K562 (cell line): ENCODE measurements at regions not wholly inside any gene's neighbourhood (a gene's known extent, or its start where the extent isn't known, plus 50 kb on each side); places are given as distances from the start of the nearest gene placed in this dataset.

ENCODE experiments used
- ATAC-seq: fragments of 200-7000 bp; cut with Tn5 transposase; 3 replicates; pipeline ENCODE4 v1.9.1; 2020; ENCODE audit warnings: moderate library complexity
- BruUV-seq: library from RNA; stranded (reverse); fragments of 400-500 nt; replicated peaks from 2 replicates; lab custom pipeline; 2021; lab: Mats Ljungman, UMichigan
- CTCF ChIA-PET: fragments of 300-600 bp; formaldehyde crosslinking; extraction: SDS; loops from one replicate; lab custom pipeline; 2021; ENCODE audit warnings: low intra/inter-chr PET ratio; lab: Yijun Ruan, JAX
- POLR2A ChIA-PET: fragments of 300-600, 350-650 bp; sonication (Branson Sonifier 250); formaldehyde crosslinking; extraction: SDS; loops from one replicate; lab custom pipeline; 2021; ENCODE audit warnings: antibody characterized with exemption, inconsistent platforms; lab: Yijun Ruan, JAX
- DNase-seq, 4 experiments: peaks; one replicate each; pipeline versions ENCODE4 v3.0.0 to v3.0.0-alpha.2; 2011 to 2018; ENCODE audit warnings: low spot score in 3 of 4, mixed read lengths in 3 of 4; ENCODE audit errors: extremely low read depth in 1 of 4
- FAIRE-seq: peaks from 2 replicates; lab custom pipeline; 2011; peaks lifted over from hg19 to GRCh38; lab: Jason Lieb, UNC
- H2AFZ ChIP-seq: 2 replicates; pipeline ENCODE4 v1.6.0; 2011; ENCODE audit warnings: low read depth, low read length, control low read depth, inconsistent platforms
- H3K27ac ChIP-seq: fragments of 200-600 bp; 3 replicates; pipeline ENCODE4 v1.8.0; 2011; ENCODE audit warnings: low read depth, mild to moderate bottlenecking, control low read depth, inconsistent platforms, low read length, moderate library complexity, mixed read lengths; ENCODE audit errors: extremely low read depth
- H3K27me3 ChIP-seq, 2 experiments: fragments of 300-600 bp in 1 of 2; 2 replicates in 1 of 2; 3 replicates in 1 of 2; pipeline versions ENCODE4 v1.6.0 to v1.8.0; 2011; ENCODE audit warnings: inconsistent platforms in 2 of 2, low read length in 2 of 2, mild to moderate bottlenecking in 1 of 2, mixed read lengths in 1 of 2, moderate library complexity in 1 of 2; ENCODE audit not compliant: control insufficient read depth in 2 of 2, insufficient read depth in 2 of 2
- H3K36me3 ChIP-seq: fragments of 300-600 bp; 3 replicates; pipeline ENCODE4 v1.8.0; 2011; ENCODE audit warnings: mild to moderate bottlenecking, low read length, inconsistent platforms; ENCODE audit not compliant: control insufficient read depth, insufficient read depth
- H3K4me1 ChIP-seq, 2 experiments: fragments of 200-600 bp in 1 of 2; replicated peaks in 1 of 2; 2 replicates in 1 of 2; 3 replicates in 1 of 2; pipeline versions ENCODE4 v1.5.1 to v1.8.0; 2011; ENCODE audit warnings: inconsistent platforms in 2 of 2, low read length in 2 of 2, mild to moderate bottlenecking in 1 of 2, mixed read lengths in 1 of 2, moderate library complexity in 1 of 2; ENCODE audit not compliant: control insufficient read depth in 2 of 2, insufficient read depth in 2 of 2
- H3K4me2 ChIP-seq: 2 replicates; pipeline ENCODE4 v1.6.1; 2011; ENCODE audit warnings: low read length, control low read depth, inconsistent platforms, mixed read lengths; ENCODE audit not compliant: insufficient read depth
- H3K4me3 ChIP-seq: fragments of 200-600 bp; sonication (generic), shearing (Covaris generic); 2 replicates; pipeline ENCODE4 v1.5.1; 2016; ENCODE audit warnings: control low read depth, inconsistent platforms
- H3K79me2 ChIP-seq: fragments of 200-600 bp; 3 replicates; pipeline ENCODE4 v1.8.0; 2011; ENCODE audit warnings: low read length, inconsistent platforms; ENCODE audit not compliant: control insufficient read depth, insufficient read depth
- H3K9ac ChIP-seq, 2 experiments: 2 replicates each; pipeline versions ENCODE4 v1.6.0 to v1.6.1; 2011; ENCODE audit warnings: low read depth in 2 of 2, low read length in 2 of 2, control low read depth in 1 of 2, inconsistent platforms in 1 of 2, mild to moderate bottlenecking in 1 of 2, mixed read lengths in 1 of 2; ENCODE audit not compliant: insufficient read depth in 1 of 2
- H3K9me1 ChIP-seq: one replicate; pipeline ENCODE4 v1.6.0; 2011; ENCODE audit warnings: inconsistent platforms, mild to moderate bottlenecking, low read length, moderate library complexity; ENCODE audit not compliant: control insufficient read depth, insufficient read depth
- H3K9me3 ChIP-seq: replicated peaks from 2 replicates; pipeline ENCODE4 v1.5.1; 2011; ENCODE audit warnings: low read depth, low read length, inconsistent platforms; ENCODE audit not compliant: control insufficient read depth, insufficient read depth
- H4K20me1 ChIP-seq: replicated peaks from 2 replicates; pipeline ENCODE4 v1.6.1; 2011; ENCODE audit warnings: low read length, inconsistent platforms, mixed read lengths; ENCODE audit not compliant: control insufficient read depth, insufficient read depth
- CBX8 ChIP-seq: fragments of 200-600 bp; sonication (generic); IDR thresholded peaks from 2 replicates; pipeline ENCODE4 v1.6.1; 2012; ENCODE audit warnings: borderline replicate concordance, mixed run types, low read depth, mild to moderate bottlenecking, moderate library complexity, mixed read lengths, low read length, control low read depth, inconsistent platforms; ENCODE audit not compliant: poor library complexity, severe bottlenecking; ENCODE audit errors: extremely low read depth
- GTF2A2 ChIP-seq: IDR thresholded peaks from 2 replicates; pipeline ENCODE4 v1.6.1; 2016; ENCODE audit warnings: mild to moderate bottlenecking, missing genetic modification characterization, missing compliant biosample characterization
- IRF9 ChIP-seq: fragments of 450-650 bp; IDR thresholded peaks from 2 replicates; pipeline ENCODE4 v1.6.1; 2016; ENCODE audit warnings: missing biosample characterization, missing genetic modification characterization
- MCM3 ChIP-seq: fragments of 450-650 bp; IDR thresholded peaks from 2 replicates; pipeline ENCODE4 v1.6.1; 2016
- NCOA2 ChIP-seq, 2 experiments: fragments of 450-650 bp; IDR thresholded peaks; 2 replicates each; pipeline ENCODE4 v1.6.1; 2018; ENCODE audit warnings: mild to moderate bottlenecking in 2 of 2, moderate library complexity in 1 of 2; ENCODE audit not compliant: partially characterized antibody in 2 of 2
- PHB ChIP-seq: fragments of 250-450 bp; sonication (Bioruptor Pico); IDR thresholded peaks from 2 replicates; pipeline ENCODE4 v1.5.0; 2021
- RBFOX2 ChIP-seq: fragments of 200-400 bp; formaldehyde crosslinking; IDR thresholded peaks from 2 replicates; pipeline ENCODE4 v1.6.1; 2017; ENCODE audit warnings: low read depth, mild to moderate bottlenecking, low read length, moderate library complexity
- RBM17 ChIP-seq: fragments of 200-400 bp; formaldehyde crosslinking; IDR thresholded peaks from 2 replicates; pipeline ENCODE4 v1.6.1; 2017; ENCODE audit warnings: low read depth, mild to moderate bottlenecking, low read length, borderline replicate concordance
- RBM22 ChIP-seq: fragments of 200-400 bp; formaldehyde crosslinking; IDR thresholded peaks from 2 replicates; pipeline ENCODE4 v1.6.1; 2018; ENCODE audit warnings: low read length, low read depth; ENCODE audit not compliant: poor library complexity, severe bottlenecking
- SLC30A9 ChIP-seq: fragments of 250-450 bp; sonication (Bioruptor Pico); IDR thresholded peaks from 2 replicates; pipeline ENCODE4 v1.8.0; 2022; ENCODE audit warnings: mild to moderate bottlenecking, moderate library complexity
- ZBTB17 ChIP-seq: fragments of 450-650 bp; formaldehyde crosslinking; IDR thresholded peaks from 2 replicates; pipeline ENCODE4 v1.4.0; 2020; ENCODE audit warnings: mild to moderate bottlenecking
- ZFPM2 ChIP-seq: fragments of 250-450 bp; sonication (Bioruptor Pico); IDR thresholded peaks from 2 replicates; pipeline ENCODE4 v1.5.1; 2022; ENCODE audit warnings: mild to moderate bottlenecking
- ZHX1 ChIP-seq: fragments of 150-350 bp; conservative IDR thresholded peaks from 2 replicates; pipeline ENCODE4 v1.6.1; 2014; ENCODE audit warnings: low read length
- ZNF764 ChIP-seq: fragments of 250-450 bp; sonication (Bioruptor Pico); IDR thresholded peaks from 2 replicates; pipeline ENCODE4 v1.4.0; 2020; ENCODE audit warnings: low read depth, mild to moderate bottlenecking, moderate library complexity
- ZSCAN29 ChIP-seq: fragments of 450-650 bp; IDR thresholded peaks from 2 replicates; pipeline ENCODE4 v1.6.1; 2017
- WGBS: fragments of 100-300 bp; shearing (Covaris generic); methylation state at CpG from one replicate; pipeline ENCODE4 v1.1.6; 2016; ENCODE audit warnings: low coverage, mixed read lengths; ENCODE audit not compliant: insufficient coverage; ENCODE audit errors: missing lambda C conversion rate; 5-methylcytosine and 5-hydroxymethylcytosine counted together
- in situ Hi-C: fragments of 300-500 bp; cut with MboI; formaldehyde crosslinking; loops from 4 replicates; pipeline ENCODE4 v1.15.0; 2018; ENCODE audit warnings: inconsistent platforms, mixed read lengths
- intact Hi-C: fragments of 100-400 bp; cut with micrococcal nuclease; formaldehyde crosslinking; loops from 2 replicates; pipeline ENCODE4 v1.14.2; 2022

- H3K79me2 ChIP-seq = no peaks in the 10 kb centered on the region
- H3K9me1 ChIP-seq = no peaks in the 10 kb centered on the region
- ChIA-PET POLR2A (no interaction called here), CTCF (no interaction called here)
- no peak overlapping the region for H3K27ac ChIP-seq
- FAIRE-seq (no peak), DNase-seq (no peak), ATAC-seq (no peak)
- no peak overlapping the region for H2AFZ ChIP-seq
- intact Hi-C loops (no loop called here), in situ Hi-C loops (no loop called here)
- H3K36me3 ChIP-seq = no peaks in the 10 kb centered on the region
- no peaks in the 10 kb centered on the region for H3K9me3 ChIP-seq
- H3K9ac ChIP-seq = no peak overlapping the region
- 0% methylated on average over 2 of the region's 2 CpGs for WGBS
- H3K4me1 ChIP-seq = no peaks in the 10 kb centered on the region
- no peaks in the 10 kb centered on the region for H4K20me1 ChIP-seq
- H3K4me2 ChIP-seq = no peak overlapping the region
- no peak overlapping the region for H3K4me3 ChIP-seq
- H3K27me3 ChIP-seq = no peaks in the 10 kb centered on the region
- BruUV-seq = no TSS peak
- TF ChIP-seq MCM3 = no peak
- no peak for TF ChIP-seq ZHX1
- no peak for TF ChIP-seq RBM22
Measured at GRCh38 chr7:52344015-52344414, 691.4 kb upstream of the POM121L12 start.

GRCh38 chr7:52340067-52340466 is 695.4 kb upstream of the POM121L12 start:
- BruUV-seq = no TSS peak
- no peaks in the 10 kb centered on the region for H3K36me3 ChIP-seq
- CTCF ChIA-PET = no interaction called here
- in situ Hi-C loops (no loop called here), intact Hi-C loops (no loop called here)
- H3K4me1 ChIP-seq = no peaks in the 10 kb centered on the region
- POLR2A ChIA-PET = no interaction called here
- no peak overlapping the region for H3K9ac ChIP-seq
- no peak overlapping the region for H2AFZ ChIP-seq
- no peak for DNase-seq
- no peaks in the 10 kb centered on the region for H3K27me3 ChIP-seq
- H3K4me2 ChIP-seq = no peak overlapping the region
- H3K4me3 ChIP-seq = no peak overlapping the region
- no peak for ATAC-seq
- 2% methylated on average over 5 of the region's 6 CpGs for WGBS
- no peak overlapping the region for H3K27ac ChIP-seq
- H3K9me1 ChIP-seq = no peaks in the 10 kb centered on the region
- no peaks in the 10 kb centered on the region for H4K20me1 ChIP-seq
- H3K79me2 ChIP-seq = no peaks in the 10 kb centered on the region
- H3K9me3 ChIP-seq = no peaks in the 10 kb centered on the region
- FAIRE-seq = no peak
- TF ChIP-seq GTF2A2 (tag) (no peak), SLC30A9 (CRISPR knock-in tag) (no peak), ZNF764 (CRISPR knock-in tag) (no peak), RBFOX2 (no peak), NCOA2 (IDR thresholded peaks at IDR 0.05; ENCODE audit: partially characterized antibody in 2 of 2) (no peak), RBM17 (no peak), ZSCAN29 (no peak), MCM3 (no peak), CBX8 (no peak), ZBTB17 (CRISPR knock-in tag) (no peak), ZFPM2 (CRISPR knock-in tag) (no peak), PHB (CRISPR knock-in tag) (no peak), IRF9 (tag) (no peak)
